Uterus (tissue), 2 donors: ENCODE measurements at regions not wholly inside any gene's neighbourhood (a gene's known extent, or its start where the extent isn't known, plus 50 kb on each side); places are given as distances from the start of the nearest gene placed in this dataset.

Experiments
- POLR2A ChIP-seq, 2 donors: fragments of 450-650 bp; IDR thresholded peaks; one replicate each; pipeline ENCODE4 v1.6.1; 2016; ENCODE audit warnings: antibody characterized with exemption in 2 of 2, mild to moderate bottlenecking in 1 of 2, moderate library complexity in 1 of 2
- TF ChIP-seq, protein P1 (sequence below), 4 experiments: fragments of 200-600 bp in 2 of 4; fragments of 450-650 bp in 2 of 4; sonication (generic) in 2 of 4; IDR thresholded peaks; one replicate each; pipeline ENCODE4 v1.5.1; 2016 to 2019; ENCODE audit warnings: antibody characterized with exemption in 4 of 4, mild to moderate bottlenecking in 2 of 4, moderate library complexity in 1 of 4

GRCh38 chr7:69295977-69296376, 302.3 kb upstream of the AUTS2 start:
- no peak for TF ChIP-seq POLR2A (IDR thresholded peaks at IDR 0.05)
- TF ChIP-seq, protein P1, sequence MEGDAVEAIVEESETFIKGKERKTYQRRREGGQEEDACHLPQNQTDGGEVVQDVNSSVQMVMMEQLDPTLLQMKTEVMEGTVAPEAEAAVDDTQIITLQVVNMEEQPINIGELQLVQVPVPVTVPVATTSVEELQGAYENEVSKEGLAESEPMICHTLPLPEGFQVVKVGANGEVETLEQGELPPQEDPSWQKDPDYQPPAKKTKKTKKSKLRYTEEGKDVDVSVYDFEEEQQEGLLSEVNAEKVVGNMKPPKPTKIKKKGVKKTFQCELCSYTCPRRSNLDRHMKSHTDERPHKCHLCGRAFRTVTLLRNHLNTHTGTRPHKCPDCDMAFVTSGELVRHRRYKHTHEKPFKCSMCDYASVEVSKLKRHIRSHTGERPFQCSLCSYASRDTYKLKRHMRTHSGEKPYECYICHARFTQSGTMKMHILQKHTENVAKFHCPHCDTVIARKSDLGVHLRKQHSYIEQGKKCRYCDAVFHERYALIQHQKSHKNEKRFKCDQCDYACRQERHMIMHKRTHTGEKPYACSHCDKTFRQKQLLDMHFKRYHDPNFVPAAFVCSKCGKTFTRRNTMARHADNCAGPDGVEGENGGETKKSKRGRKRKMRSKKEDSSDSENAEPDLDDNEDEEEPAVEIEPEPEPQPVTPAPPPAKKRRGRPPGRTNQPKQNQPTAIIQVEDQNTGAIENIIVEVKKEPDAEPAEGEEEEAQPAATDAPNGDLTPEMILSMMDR (IDR thresholded peaks at IDR 0.05): no peak
